Inferior parietal cortex (tissue), 1 donor: ENCODE measurements at regions not wholly inside any gene's neighbourhood (a gene's known extent, or its start where the extent isn't known, plus 50 kb on each side); places are given as distances from the start of the nearest gene placed in this dataset.

ENCODE experiments used
- DNase-seq: peaks from one replicate; pipeline ENCODE4 v3.0.0-alpha.2; 2016; ENCODE audit errors: extremely low spot score

GRCh38 chr15:97881346-97881965, 79.0 kb upstream of the ARRDC4 start:
- DNase-seq = no peak

DNA sequence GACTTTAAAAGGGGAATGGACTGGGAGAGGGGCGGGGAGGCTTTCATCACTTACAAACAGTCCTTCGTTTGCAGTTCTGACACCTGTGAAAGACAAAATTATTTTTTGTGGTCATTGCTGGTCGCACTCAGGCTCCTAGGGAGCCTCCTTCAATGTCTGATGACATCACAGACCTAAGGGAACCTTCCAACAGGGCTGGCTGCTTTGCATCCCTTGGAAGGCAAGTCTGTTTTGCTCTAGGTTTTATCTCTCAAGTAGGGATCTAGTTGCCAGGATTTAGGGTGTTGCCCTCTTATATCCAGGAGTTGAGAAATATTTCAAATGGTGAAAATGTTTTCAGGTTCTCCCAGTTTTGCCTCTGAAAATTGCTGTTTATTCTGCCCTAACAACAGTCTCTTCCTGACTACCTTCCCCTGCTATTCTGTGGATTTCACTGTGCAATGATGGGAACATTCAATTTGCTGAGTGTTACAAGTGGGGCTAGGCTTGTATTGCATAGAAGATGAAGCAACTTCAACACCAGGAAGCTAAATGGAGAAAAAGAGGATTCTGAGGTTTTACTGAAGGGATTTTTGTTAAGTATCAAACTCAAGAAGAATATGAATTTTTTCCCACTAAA, 75.9 kb upstream of the ARRDC4 start:
- no peak for DNase-seq

- no peak for DNase-seq
Measured at GRCh38 chr15:97890307-97890706, 70.2 kb upstream of the ARRDC4 start.

- no peak for DNase-seq
Measured at GRCh38 chr15:97892167-97892938, 68.2 kb upstream of the ARRDC4 start.

- DNase-seq = no peak
Measured at GRCh38 chr15:97893967-97894366, 66.5 kb upstream of the ARRDC4 start.

- no peak for DNase-seq
Measured at GRCh38 chr15:97899981-97900380, 60.5 kb upstream of the ARRDC4 start.

- no peak for DNase-seq
Measured at GRCh38 chr15:97902140-97902780, 58.2 kb upstream of the ARRDC4 start.

DNA sequence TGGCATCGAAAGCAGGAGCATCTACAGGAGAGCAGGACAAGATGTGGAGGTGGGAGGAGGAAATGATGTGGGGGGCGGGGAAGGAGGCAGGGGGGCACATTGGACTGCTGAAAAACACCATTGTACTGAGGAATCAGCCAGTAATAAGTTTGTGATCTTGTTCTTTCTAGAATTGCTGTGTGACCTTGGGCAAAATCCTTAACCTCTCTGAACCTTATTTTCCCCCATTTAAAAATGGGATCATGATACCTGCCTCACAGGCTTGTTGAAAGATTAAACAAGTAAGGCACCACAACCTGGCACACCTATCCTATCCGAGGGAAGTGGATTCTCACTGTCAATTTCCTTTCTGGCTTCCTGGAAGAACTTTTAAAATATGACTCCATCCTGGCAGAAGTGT, 56.9 kb upstream of the ARRDC4 start:
- DNase-seq = no peak

DNA sequence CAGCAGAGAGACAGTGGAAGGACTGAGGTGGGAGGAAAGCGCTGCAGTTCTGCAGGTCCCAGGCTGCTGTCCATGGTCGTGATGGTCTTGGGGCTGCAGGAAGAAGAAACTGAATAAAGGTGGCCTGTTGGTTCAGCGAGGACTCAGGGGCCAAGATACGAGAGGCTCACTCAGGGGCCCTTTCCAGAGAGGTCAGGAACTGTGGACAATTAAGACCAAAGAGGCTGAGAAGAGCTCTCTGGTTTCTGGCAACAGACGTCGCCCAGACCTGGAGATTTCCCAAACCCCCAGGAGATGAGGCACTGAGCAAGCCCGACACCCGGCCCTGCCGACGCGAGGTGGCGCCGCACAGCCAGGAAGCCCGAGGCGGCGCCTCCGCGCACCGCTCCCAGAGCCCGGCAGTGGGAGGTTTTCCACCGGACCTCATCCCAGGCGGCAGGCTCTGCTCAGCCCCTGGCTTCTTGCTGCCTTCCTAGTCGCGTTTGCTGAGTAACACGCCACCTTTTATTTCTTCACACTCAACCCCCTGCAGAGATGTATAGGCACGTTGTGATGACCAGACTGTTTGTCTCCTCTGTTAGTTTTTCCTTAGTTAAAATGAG, 56.4 kb upstream of the ARRDC4 start:
- DNase-seq = peak; percentile 63

GRCh38 chr15:97909291-97909891, 51.1 kb upstream of the ARRDC4 start:
- DNase-seq = peak; percentile 84
